Upper lobe of right lung (tissue), 1 donor: ENCODE measurements at regions not wholly inside any gene's neighbourhood (a gene's known extent, or its start where the extent isn't known, plus 50 kb on each side); places are given as distances from the start of the nearest gene placed in this dataset.

Experiments
- ATAC-seq: fragments of 200-7000 bp; cut with Tn5 transposase; one replicate; pipeline ENCODE4 v1.9.1; 2020; ENCODE audit warnings: mild to moderate bottlenecking, moderate library complexity
- DNase-seq: peaks from one replicate; pipeline ENCODE4 v3.0.0-alpha.2; 2020
- H3K27ac ChIP-seq: fragments of 200-600 bp; one replicate; pipeline ENCODE4 v1.8.0; 2022
- H3K27me3 ChIP-seq: fragments of 200-600 bp; one replicate; pipeline ENCODE4 v1.8.0; 2022; ENCODE audit warnings: mild to moderate bottlenecking
- H3K36me3 ChIP-seq: fragments of 200-600 bp; one replicate; pipeline ENCODE4 v1.8.0; 2022
- H3K4me1 ChIP-seq: fragments of 200-600 bp; one replicate; pipeline ENCODE4 v1.8.0; 2022
- H3K4me3 ChIP-seq: fragments of 200-600 bp; one replicate; pipeline ENCODE4 v1.8.0; 2022; ENCODE audit warnings: mild to moderate bottlenecking
- H3K9me3 ChIP-seq: fragments of 200-600 bp; one replicate; pipeline ENCODE4 v1.8.0; 2022
- intact Hi-C: fragments of 100-400 bp; cut with DNase I; formaldehyde crosslinking; loops from one replicate; pipeline ENCODE4 v1.11.0; 2022
- TF ChIP-seq, protein P1 (sequence below): fragments of 200-600 bp; IDR thresholded peaks from one replicate; pipeline ENCODE4 v1.8.0; 2022; ENCODE audit warnings: antibody characterized with exemption
- donor health status: DM: no; HTN: yes; CAD: no; lungs with severe emphysema.

DNA sequence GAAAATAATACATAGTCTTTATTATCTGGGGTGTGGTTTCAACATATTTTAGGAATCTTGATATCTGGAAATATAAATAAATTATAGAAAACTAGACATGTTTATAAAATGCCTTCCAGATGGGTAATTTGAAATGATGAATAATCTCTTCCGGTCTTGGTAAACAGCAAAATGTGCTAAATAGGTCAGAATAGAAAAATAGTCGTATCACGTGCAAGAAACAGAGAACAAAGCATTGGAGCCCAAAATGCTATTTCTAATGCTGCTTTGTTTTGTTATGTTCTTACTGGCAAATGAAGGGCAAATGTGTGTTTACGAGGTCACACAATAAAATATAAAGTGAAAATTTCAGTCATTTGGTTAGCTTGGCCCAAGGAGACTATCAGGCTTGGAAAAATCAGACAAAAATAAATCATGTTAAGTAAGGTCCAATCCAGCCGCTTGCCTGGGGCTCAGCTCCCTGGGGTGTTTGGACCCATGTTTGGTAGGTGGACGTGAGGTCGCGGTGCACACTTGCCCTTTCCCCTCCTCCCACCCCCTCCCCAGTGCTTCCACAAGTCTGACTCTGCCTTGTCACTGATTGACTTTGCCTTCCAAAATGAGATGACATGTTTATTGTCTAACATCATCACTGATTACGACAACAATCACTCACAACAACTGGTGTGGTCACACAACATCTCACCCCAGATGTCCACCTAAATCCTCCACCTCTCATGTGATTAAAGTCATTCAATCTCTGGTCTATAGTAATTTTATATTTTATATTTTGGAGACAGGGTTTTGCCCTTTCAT lies 56.0 kb downstream of the RIN2 start:
- Histone ChIP-seq H3K36me3 (no peaks in the 10 kb centered on the region), H3K9me3 (no peaks in the 10 kb centered on the region), H3K4me1 (peaks cover 36% of the 10 kb centered on the region), H3K27ac (no peak overlapping the region), H3K27me3 (no peaks in the 10 kb centered on the region), H3K4me3 (no peak overlapping the region)
- ATAC-seq (no peak), DNase-seq (no peak)
- TF ChIP-seq, protein P1, sequence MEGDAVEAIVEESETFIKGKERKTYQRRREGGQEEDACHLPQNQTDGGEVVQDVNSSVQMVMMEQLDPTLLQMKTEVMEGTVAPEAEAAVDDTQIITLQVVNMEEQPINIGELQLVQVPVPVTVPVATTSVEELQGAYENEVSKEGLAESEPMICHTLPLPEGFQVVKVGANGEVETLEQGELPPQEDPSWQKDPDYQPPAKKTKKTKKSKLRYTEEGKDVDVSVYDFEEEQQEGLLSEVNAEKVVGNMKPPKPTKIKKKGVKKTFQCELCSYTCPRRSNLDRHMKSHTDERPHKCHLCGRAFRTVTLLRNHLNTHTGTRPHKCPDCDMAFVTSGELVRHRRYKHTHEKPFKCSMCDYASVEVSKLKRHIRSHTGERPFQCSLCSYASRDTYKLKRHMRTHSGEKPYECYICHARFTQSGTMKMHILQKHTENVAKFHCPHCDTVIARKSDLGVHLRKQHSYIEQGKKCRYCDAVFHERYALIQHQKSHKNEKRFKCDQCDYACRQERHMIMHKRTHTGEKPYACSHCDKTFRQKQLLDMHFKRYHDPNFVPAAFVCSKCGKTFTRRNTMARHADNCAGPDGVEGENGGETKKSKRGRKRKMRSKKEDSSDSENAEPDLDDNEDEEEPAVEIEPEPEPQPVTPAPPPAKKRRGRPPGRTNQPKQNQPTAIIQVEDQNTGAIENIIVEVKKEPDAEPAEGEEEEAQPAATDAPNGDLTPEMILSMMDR: no peak
- intact Hi-C loops: no loop called here

DNA sequence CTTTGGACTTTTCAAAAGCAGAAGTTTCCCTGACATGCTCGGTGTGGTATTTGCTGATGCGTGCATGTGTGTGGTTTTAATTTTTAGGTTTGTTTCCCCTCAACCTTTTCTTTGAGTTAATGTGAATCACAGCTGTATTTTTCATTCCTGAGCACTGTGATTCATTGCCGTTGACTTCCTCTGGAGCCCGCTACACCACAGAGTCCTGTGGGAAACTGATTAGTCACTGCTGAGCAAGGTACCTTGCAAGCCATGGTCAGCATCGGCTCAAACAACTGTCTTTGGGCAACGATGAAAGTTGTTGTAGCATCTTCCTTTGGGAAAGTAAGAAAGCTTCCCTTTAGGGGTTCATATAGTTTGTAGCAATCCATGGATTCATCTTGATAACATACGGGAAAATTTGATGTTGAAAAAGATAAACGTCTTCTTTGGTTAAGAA lies 57.5 kb downstream of the RIN2 start:
- H3K4me1 ChIP-seq: peaks cover 36% of the 10 kb centered on the region
- H3K36me3 ChIP-seq: no peaks in the 10 kb centered on the region
- intact Hi-C loops: no loop called here
- peak overlapping the region; percentile 33 for H3K27ac ChIP-seq
- H3K4me3 ChIP-seq: no peak overlapping the region
- H3K27me3 ChIP-seq: no peaks in the 10 kb centered on the region
- DNase-seq: no peak
- ATAC-seq: peak; percentile 69
- no peaks in the 10 kb centered on the region for H3K9me3 ChIP-seq
- TF ChIP-seq, protein P1: no peak

DNA sequence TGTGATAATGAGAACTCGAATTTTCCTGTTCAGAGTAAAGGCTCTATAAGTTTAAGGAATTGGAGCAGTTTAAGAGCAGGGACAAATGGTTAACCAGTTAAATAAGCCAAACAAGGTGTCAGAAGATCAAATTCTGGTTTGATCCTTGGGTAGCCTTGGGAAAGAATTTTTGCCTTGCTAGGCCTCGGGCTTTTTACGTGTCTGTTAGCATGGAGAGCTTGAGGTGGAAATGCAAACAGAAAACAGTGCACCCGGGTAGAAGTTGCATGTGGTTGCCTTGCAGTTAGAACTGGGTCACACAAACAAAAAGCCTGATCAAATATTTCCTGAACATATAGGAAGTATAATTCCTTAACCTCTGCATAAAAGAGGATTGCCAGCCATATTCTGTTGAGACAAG lies 58.3 kb downstream of the RIN2 start:
- intact Hi-C loops: no loop called here
- Histone ChIP-seq H3K27me3 (no peaks in the 10 kb centered on the region), H3K4me1 (peaks cover 36% of the 10 kb centered on the region), H3K9me3 (no peaks in the 10 kb centered on the region), H3K36me3 (no peaks in the 10 kb centered on the region), H3K4me3 (no peak overlapping the region), H3K27ac (peak overlapping the region; percentile 33)
- DNase-seq (no peak), ATAC-seq (no peak)
- TF ChIP-seq, protein P1: no peak

DNA sequence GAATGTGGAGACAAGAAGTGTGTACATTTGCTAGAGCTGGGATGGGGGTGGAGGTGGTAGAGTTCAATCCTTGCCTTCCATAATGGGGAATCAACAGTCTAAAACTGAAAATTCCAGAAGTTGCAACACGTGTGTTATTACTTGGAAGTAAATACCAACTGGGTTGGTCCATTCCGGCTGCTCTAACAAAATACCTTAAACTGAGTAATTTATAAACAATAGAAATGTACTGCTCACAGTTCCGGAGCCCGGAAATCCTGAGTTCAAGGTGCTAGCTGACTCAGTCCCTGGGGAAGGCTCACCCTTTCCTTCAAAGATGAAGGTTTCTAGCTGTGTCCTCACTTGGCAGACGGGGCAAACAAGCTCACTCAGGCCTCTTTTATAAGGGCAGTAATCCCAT lies 59.0 kb downstream of the RIN2 start:
- no peaks in the 10 kb centered on the region for H3K27me3 ChIP-seq
- TF ChIP-seq, protein P1: no peak
- no peaks in the 10 kb centered on the region for H3K9me3 ChIP-seq
- H3K4me1 ChIP-seq: peaks cover 36% of the 10 kb centered on the region
- H3K27ac ChIP-seq: no peak overlapping the region
- H3K36me3 ChIP-seq: no peaks in the 10 kb centered on the region
- peak; percentile 52 for ATAC-seq
- no peak overlapping the region for H3K4me3 ChIP-seq
- DNase-seq: no peak
- intact Hi-C loops: no loop called here

DNA sequence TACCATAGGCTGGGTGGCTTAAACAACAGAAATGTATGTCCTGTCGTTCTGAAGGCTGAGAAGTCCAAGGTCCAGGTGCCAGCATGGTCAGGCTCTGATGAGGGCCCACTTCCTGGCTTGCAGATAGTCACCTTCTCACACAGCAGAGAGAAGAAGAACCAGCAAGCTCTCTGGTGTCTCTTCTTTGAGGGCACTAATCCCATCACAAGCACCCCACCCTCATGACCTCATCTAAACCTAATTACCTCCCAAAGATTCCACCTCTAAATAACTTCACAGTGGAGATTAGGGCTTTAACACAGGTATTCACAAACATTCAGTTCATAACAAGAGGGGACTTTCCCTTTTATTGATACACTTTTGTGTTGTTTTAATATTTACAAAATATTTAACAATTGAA lies 61.1 kb downstream of the RIN2 start:
- H3K36me3 ChIP-seq: no peaks in the 10 kb centered on the region
- H3K9me3 ChIP-seq: no peaks in the 10 kb centered on the region
- DNase-seq (no peak), ATAC-seq (no peak)
- no peak overlapping the region for H3K27ac ChIP-seq
- no peaks in the 10 kb centered on the region for H3K27me3 ChIP-seq
- no peak overlapping the region for H3K4me3 ChIP-seq
- peaks cover 24% of the 10 kb centered on the region for H3K4me1 ChIP-seq
- intact Hi-C loops: no loop called here
- TF ChIP-seq, protein P1: no peak
